GM18868 (cell line): ENCODE measurements at regions not wholly inside any gene's neighbourhood (a gene's known extent, or its start where the extent isn't known, plus 50 kb on each side); places are given as distances from the start of the nearest gene placed in this dataset.

ENCODE experiments used
- ATAC-seq: cut with Tn5 transposase; IDR thresholded peaks from one replicate; pipeline ENCODE4 v1.9.1; 2021; ENCODE audit warnings: mild to moderate bottlenecking, moderate library complexity; ENCODE audit not compliant: unreplicated experiment

DNA sequence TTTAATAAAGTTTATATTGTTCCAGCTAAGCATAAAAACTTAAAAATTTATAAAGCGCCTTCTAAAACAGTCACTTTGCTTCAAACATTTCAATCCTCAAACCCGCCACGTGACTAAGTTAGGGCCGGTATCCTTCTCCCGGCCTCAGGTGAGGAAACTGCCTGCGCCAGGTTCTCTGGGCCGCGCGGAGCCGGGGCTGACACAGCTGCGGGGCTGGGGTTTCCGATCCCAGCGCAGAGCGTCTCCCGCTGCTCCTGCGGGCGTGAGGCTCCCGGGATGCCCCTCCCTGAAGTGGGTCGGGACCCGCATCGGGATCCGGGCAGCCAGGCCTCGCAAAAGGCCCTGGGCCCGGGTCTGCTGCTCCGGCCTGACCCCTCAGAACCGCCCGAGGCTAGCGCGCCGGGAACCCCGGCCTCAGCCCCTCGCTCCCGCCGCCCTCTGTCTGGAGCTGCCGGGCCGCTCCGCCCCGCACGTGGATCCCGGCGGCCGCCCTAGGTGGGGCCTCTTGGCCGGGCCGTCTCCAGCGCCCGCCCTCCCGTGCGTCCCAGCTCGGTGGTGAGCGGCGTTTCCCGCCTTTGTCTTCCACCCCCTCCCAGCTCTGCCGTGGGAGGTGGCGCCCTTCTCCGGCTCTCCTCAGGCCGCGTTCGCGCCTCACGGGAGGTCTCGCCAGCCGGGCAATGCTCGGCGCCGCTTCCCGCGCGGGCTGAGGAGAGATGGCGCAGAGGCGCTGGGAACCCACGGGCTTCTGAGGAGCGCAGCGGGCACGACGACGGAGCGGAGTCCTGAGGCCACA lies 267.9 kb downstream of the DLL1 start:
- peak; percentile 53 for ATAC-seq

DNA sequence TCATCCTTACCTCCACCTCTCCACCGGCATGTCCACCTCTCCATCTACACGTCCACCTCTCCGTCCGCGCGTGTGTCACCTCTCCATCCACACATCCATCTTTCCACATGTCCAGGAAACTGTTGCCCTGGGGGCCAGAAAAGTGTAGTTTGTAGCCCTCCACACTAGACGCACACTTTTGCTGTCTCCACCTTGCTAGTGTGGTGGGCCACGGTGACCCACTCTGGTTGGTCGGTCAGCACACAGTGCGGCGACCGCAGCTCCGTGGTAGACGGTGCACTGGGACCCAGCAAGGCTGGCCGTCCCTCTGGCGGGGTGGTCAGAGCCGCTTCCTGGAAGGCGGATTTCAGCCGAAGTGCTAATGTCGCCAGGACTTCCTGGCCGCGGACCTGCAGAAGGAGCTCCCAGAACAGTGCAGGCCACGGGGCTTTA lies 268.6 kb downstream of the DLL1 start:
- no peak for ATAC-seq

DNA sequence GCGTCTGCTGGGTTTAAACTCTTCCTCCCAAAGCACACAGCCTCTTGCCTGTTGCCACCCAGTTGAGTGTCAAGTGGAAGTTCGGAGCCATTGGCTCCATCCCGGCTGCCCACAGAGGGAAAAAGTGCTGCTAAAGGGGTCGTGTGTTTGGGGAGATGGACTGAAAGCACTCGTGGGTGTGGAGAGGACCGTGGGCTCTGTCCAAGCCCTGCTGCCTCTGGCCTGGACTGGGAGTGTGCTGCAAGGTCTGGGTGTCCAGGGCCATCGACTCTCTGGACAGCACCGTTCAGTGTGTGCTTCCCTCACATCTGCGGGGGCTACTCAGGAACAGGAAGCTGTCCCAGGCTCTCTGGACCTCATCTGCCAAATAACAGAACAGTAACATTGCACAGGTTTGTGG lies 269.3 kb downstream of the DLL1 start:
- no peak for ATAC-seq

DNA sequence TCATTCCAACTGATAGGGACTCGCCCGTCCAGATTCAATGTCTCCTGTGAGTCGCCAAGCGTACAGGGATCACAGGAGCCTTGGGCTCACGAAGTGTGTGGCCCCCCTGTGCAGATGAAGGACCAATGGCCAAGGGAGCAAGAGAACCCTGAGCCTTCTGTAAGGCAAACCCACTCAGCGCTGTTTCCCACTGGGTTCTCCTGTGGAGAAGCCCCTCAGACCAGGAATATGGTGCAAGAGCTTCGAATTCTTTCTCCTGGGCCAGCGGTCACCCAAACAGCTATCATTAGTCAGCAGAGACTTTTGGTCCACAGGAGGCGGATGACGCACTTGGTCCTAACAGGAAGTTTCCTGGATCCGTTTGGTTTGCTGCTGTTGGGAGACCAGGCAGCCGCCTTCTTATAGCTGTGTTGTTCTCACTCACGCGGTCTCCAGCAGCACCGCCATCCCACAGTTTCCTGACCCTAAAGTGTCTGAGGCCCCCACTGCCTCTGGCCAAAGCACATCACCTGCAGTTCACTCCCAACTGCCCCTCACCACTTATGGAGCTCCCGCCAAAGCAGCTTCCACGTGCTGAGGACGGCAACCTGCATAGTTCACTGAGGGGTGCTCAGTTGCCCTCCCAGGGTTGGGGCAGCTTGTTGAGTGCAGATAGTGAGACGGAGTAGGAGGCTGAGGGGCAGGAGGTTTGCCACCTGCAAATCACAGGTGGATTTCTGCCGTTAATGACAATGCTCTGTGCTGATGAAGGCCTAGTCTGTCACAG lies 268.6 kb downstream of the ERMARD start:
- ATAC-seq, result no peak

DNA sequence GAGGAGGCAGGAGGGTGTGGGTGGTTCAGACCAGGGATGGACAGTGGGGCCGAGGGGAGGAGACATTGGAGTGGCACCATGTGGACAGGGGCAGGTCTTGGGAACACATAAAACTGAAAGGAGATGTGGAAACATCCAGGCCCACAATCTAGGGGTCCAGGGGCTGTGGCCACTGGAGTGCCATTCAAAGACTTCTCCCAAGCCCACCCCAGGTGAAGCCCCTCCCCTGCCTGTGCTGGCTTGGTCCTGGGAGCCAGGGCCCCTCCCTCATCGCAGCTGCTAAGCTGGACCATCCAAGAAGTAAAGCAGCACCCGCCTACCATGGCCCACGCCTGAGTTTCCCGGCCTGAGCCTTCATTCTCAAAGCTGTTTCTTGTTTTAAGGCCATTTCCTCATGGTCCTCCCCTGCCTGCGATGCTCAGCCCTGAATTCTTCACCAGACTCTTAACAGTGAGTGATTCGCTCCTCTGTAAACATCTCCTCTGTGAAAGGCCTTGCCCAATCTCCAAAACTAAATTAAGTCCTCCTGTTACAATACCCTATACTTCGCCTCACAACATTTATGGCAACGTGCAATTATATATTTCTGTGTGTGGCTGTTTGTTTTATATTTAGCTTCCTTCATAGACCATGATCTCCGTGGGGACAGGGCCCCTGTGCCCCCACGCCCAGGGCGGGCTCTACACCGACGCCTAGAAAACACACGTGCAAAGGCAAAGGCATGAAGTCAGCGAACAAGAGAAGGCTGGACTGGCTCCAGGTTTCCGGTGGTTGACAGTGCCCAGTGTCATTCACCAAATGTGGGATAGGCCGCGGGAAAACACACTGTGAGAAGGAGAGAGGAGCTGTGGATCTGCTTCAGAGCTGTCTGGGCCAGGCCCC lies 267.8 kb downstream of the ERMARD start:
- ATAC-seq, result no peak

DNA sequence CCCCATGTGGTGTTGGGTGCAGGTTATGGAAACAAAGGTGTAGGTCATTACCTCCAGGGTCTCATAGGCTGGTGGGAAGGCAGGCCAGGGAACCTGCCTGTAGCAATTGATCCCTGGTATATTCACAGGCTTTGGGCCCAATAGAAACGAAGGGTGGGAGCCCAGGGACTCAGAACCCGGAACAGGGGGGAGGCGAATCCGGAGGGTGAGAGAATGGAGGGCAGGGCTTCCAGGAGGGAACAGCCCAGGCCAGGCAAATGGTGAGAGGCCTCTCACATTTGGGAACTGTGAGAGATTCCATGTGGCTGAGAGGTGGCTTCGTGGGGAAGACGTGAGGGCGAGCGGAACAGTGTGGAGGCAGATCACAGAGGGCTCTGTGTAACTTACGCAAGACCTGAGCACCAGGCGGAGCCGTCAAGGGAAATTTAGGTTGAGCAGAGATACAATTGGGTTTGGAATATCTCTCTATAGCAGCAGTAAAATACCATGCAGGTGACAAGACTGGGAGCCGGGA lies 267.1 kb downstream of the ERMARD start:
- ATAC-seq, result no peak

DNA sequence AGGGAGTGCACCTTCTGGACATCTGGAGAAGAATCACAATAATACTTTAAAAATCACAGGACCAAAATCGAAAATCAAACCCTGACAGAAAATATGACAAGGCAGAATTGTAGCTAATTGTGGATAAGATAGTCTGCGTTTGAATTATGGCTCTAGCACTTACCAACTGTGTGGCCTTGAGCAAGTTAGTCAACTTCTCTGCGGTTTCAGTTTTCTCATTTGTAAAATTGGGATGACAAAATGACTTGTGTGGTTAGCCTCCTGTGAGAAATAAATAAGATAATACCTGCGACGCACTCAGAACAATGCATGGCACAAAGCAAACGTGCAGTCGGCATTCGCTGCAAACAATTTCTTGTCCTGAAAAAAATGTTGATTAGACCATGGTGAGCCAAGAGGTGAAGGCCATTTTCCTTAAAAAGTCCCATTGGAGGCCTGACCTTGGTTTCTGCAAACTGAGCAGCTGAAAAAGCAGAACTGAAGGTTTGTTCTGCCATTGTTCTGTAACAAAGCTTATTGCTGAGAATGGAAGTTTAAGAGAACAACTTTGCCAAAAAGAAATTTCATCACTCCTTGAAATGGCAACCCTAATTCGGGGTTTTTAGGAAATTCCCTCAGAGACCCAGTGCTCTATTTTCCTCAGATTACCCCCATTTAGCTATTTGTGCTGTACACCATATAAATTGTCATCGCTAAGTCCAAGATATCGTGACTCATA lies 266.3 kb downstream of the ERMARD start:
- ATAC-seq, result no peak

DNA sequence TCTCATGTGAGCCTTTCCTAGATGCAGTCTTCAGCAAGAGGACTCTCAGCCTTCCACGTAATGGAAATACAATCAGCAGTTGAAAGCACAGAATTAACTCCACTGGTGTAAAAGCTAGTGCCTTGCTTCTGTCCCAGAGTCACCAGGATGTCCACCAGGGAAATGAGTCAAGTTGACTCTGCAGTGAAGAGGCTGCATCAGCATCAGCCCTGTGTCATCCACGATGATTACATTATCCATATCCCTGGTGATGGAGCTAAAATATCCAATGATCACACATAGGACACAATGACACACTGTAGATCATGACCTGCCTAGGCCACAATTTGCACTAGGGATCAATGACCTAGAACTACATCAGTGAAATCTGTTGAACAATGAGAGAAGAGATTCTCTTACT lies 262.4 kb downstream of the ERMARD start:
- no peak for ATAC-seq

DNA sequence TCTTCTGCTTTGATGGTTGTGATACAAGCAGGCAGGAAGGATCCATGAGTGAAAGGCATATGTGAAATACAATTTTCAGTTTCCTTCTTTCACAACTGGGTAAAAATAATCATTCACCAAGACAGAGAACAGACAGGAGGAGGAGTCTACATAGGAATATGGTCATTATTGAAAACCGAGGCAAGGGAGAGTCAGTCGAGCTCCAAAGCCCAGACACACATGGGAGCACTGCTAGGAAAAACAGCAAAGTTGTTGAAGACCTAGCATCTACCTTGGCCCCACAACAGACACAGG lies 260.6 kb downstream of the ERMARD start:
- no peak for ATAC-seq

DNA sequence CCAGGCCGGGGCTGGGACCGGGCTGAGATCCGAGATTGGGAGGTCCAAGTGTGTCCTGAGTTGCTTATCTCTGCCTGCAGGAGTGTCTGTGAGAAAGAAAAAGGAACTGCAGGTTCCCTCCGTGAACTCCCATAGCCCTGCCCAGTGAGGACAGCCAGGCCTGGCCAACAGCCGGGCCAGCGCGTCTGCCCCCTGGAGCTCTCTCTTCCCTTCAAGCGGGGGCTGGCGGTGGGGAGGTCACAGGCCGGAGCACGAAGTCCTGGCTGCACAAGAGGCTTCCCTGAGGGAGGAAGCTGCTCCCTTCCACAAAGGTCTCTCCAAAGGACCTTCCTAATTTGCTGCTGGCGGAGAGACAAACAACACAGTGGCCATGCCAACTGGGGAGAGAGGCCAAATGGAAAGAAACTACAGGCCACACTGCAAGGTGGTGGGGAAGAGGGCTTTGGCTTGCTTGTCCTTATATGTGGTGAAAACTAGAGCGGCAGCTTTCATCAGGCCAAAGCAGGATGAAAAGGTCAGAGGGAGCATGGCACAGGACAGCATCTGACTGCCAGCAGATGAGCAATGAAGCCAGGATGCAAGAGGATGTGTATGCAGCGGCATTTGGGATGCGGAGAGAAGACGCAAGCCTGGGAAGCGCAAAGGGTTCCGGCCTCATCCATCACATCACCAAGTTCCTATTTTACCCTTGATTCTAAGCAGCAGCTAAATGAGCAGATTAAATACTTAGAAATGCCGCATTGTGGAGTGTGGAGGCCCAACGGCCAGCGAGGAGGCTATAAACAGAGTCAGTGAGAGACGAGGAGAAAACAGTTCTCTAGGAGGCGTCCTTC lies 260.0 kb downstream of the ERMARD start:
- ATAC-seq, result no peak

DNA sequence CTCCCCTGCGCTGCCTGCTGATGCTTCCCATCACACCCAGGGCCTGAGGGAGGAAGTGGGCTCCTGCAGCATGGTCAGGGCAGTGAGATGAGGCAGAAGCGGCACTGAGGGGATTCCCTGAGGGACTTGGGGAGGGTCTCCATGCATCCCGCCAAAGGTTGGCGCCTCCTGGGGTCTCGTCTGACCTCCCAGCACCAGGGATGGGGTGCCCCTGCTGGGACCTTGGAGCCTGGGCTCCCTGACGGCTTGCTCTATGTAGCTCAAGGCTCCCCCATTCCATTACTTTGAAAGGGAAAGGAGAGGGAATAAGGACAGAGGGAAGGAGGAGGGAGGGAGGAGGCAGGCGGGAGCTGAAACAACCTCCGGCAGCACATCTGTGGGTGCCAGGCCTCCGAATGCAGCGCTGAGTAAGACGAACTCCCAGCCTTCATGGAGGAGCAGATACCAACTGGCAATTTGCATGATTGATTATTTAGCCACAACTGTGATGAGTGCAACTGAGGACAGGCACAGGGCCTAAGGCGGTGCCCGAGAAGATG lies 259.3 kb downstream of the ERMARD start:
- ATAC-seq, result no peak

DNA sequence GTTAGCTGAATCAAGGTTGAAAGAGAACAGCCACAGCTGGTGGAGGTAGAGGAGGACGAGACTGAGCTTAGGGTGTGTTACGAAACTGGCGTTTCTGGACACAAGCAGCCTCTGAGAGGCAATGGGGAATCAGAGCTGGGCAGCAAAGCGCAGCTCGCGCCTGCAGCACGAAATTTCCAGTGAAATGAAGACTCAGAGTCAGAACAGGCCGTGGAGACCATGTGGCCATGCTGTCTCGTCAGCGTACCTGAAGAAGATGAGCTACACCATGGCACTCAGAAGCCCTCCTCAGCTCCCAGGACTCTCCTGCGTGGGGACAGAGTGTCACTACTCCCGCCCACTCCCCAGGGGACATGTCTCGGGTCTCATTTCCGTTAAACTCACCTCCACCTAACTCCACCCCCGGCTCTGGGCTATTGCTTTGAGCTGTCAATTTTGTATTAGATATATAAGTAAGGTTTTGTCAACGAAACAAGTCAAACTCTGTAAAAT lies 256.9 kb downstream of the ERMARD start:
- no peak for ATAC-seq

DNA sequence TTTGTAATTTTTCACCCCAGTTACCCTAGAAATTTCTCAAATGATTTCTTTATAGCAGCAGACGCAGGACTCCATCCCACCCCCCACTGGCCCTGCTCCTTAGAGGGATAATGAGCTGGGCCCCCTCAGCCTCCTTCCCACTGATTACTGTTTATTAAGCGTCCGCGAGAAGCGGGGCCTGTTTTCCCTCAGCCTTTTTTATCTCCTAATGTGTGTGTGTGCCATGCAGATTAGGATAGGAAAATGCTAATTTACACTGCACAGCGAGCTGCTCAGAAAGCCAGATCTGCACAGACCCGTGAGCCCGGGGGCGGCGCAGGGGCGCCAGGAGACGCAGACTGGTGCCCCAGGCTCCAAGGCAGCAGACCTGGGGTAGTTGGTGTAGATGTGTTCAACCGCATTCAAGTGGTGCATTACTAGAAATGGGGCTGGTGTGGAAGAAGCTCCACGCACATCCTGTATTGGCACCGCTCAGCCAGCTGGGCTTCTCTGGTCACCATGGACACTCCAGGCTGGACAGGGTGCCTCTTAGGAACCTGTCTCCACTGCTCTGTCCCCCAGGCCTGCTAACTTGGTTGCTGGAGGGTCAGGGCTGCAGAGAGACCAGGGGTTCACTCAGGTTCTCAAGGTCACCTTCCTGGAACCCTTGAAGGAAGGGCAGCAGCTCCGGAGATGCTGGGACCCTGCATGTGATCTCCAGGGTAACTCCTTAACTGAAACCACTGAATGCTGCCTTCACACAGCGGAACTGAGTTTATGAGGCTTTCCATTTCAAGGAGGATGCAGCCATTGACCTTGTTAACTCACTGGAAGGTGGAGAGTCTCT lies 256.3 kb downstream of the ERMARD start:
- ATAC-seq, result no peak

DNA sequence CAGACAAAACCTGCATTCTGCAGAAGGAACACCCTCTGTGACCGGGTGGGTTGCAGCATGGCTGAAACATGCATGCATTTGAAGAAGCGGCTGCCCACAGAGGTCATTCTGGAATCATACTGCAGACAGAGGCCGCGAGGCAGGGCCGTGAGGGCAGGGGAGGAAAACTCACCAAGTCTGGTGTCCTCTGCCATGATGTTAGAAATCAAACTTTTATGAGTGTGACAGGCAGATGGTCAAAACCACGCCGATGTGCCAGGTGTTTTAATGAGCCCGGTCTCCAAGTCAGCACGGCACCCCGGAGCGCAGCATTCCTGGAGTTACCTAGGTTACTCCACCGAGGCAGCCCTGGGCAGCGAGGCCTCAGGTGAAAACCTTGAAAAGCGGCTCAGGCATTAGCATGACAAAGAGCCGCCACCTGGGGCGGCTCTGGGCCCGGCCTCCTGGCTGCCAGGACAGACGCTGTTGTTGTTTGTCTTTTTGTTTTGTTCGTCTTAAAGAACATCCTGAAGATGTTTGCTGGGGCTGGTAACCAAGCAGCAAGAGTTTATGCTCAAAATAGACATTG lies 255.6 kb downstream of the ERMARD start:
- ATAC-seq, result no peak

DNA sequence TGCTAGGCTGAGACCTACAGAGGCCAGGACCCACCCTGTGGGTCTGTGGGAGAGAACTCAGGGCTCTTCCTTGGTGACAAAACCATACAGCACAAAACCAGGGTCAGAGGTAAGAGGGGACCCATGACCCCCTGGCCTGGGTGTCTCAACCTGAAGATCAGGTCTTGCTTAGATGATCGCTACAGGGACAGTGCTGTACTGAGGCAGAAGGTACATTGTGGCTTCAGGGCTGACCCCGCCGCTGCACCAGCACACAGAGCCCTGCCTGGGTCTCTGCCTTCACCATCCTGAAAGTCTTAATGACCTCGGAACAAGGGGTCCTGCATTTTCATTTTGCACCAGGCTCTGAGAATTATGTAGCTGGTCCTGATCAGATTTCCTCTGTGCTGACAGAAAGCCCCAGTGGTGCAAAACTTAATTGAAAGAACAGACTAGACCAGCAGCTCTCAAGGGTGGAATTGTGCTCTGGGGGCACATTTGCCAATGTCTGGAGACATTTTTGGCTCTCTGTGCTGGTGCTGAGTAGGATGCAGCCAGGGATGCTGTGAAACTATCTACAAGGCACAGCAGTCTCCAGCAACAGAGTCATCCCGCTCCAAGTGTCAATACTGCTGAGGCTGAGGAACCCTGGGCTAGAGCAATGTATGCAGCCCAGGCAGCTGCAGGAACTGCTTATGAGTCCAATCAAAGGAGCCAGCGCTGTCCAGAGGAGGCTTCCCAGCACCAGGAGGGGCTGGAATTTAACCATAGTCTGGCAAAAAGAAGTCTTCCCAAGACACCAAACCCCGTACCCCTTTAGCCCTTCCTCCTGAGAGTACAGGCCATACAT lies 254.9 kb downstream of the ERMARD start:
- ATAC-seq, result no peak

DNA sequence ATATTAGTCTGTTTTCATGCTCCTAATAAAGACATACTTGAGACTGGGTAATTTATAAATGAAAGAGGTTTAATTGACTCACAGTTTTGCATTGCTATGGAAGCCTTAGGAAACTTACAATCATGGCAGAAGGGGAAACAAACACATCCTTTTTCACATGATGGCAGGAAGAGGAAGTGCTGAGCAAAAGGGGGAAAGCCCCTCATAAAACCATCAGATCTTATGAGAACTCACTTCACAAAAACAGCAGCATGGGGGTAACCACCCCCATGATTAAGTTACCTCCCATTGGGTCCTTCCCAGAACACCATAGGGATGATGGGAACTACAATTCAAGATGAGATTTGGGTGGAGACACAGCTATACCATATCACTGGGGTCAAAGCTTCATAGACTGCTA lies 254.2 kb downstream of the ERMARD start:
- no peak for ATAC-seq

DNA sequence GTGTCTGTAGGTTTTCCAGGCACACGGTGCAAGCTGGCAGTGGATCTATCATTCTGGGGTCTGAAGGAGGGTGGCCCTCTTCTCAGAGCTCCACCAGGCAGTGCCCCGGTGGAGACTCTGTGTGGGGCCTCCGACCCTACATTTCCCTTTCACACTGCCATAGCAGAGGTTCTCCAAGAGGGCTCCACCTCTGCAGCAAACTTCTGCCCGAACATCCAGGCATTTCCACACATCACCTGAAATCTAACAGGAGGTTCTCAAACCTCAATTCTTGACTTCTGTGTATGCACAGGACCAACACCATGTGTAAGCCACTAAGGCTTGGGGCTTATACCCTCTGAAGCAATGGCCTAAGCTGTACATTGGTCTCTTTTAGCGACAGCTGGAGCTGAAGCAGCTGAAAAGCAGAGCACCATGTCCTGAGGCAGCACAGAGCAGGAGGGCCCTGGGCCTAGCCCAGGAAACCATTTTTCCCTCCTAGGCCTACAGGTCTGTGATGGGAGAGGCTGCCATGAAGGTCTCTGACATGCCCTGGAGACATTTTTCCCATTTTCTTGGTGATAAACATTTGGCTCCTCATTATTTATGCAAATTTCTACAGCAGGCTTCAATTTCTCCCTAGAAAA lies 253.3 kb downstream of the ERMARD start:
- no peak for ATAC-seq
